C4-2B (cell line): ENCODE measurements at regions not wholly inside any gene's neighbourhood (a gene's known extent, or its start where the extent isn't known, plus 50 kb on each side); places are given as distances from the start of the nearest gene placed in this dataset.

Source experiments
- H3K27ac ChIP-seq: fragments of 450-650 bp; 2 replicates; pipeline ENCODE4 v1.5.1; 2017
- ZFX ChIP-seq: fragments of 450-650 bp; IDR thresholded peaks from 2 replicates; pipeline ENCODE4 v1.6.1; 2017
- TF ChIP-seq, protein P1 (sequence below): fragments of 450-650 bp; conservative IDR thresholded peaks from 2 replicates; pipeline ENCODE4 v1.5.1; 2017; ENCODE audit warnings: mild to moderate bottlenecking

- TF ChIP-seq, protein P1, sequence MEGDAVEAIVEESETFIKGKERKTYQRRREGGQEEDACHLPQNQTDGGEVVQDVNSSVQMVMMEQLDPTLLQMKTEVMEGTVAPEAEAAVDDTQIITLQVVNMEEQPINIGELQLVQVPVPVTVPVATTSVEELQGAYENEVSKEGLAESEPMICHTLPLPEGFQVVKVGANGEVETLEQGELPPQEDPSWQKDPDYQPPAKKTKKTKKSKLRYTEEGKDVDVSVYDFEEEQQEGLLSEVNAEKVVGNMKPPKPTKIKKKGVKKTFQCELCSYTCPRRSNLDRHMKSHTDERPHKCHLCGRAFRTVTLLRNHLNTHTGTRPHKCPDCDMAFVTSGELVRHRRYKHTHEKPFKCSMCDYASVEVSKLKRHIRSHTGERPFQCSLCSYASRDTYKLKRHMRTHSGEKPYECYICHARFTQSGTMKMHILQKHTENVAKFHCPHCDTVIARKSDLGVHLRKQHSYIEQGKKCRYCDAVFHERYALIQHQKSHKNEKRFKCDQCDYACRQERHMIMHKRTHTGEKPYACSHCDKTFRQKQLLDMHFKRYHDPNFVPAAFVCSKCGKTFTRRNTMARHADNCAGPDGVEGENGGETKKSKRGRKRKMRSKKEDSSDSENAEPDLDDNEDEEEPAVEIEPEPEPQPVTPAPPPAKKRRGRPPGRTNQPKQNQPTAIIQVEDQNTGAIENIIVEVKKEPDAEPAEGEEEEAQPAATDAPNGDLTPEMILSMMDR, result no peak
- TF ChIP-seq ZFX, result no peak
- no peak overlapping the region for H3K27ac ChIP-seq
These were observed 50.8 kb upstream of the ANP32A start for GRCh38 chr15:68871507-68871906.

- no peak overlapping the region for H3K27ac ChIP-seq
- TF ChIP-seq ZFX, result no peak
- TF ChIP-seq, protein P1, result no peak
These were observed 54.1 kb upstream of the ANP32A start for GRCh38 chr15:68874788-68875187.

GRCh38 chr15:68875377-68876116 is 54.8 kb upstream of the SPESP1 start:
- no peak overlapping the region for H3K27ac ChIP-seq
- TF ChIP-seq ZFX, result no peak
- TF ChIP-seq, protein P1, result peak; percentile 89

- TF ChIP-seq, protein P1, result no peak
- no peak for TF ChIP-seq ZFX
- H3K27ac ChIP-seq, result no peak overlapping the region
These were observed 52.7 kb upstream of the SPESP1 start for GRCh38 chr15:68877626-68878025.

DNA sequence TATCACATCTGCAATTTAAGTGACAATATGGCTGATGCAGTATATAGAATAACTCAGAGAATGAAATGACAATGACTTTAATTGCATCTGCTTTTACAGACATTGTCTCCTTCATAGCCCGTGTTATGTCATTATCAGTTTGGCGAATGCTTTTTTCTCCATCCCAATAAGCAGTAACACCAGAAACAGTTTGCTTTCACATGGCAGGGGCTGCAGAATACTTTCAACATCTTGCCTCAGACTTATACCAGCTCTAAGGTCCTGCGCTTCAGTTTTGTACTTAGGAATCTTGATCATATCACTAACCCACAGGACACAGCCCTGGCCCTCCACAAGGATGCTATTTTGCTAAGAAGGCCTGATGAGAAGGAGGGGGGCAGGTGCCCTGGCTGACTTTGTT is 49.9 kb upstream of the SPESP1 start:
- no peak for TF ChIP-seq ZFX
- TF ChIP-seq, protein P1, result no peak
- H3K27ac ChIP-seq, result no peak overlapping the region
